Neuronal stem cell (in vitro differentiated cells): ENCODE measurements at regions not wholly inside any gene's neighbourhood (a gene's known extent, or its start where the extent isn't known, plus 50 kb on each side); places are given as distances from the start of the nearest gene placed in this dataset.

ENCODE experiments used
- DNase-seq: peaks from one replicate; pipeline ENCODE4 v3.0.0-alpha.2; 2013; ENCODE audit warnings: low spot score
- H2AFZ ChIP-seq: one replicate; pipeline ENCODE4 v1.6.1; 2013; ENCODE audit warnings: mild to moderate bottlenecking, low read length, inconsistent platforms
- H2AK5ac ChIP-seq: 2 replicates; pipeline ENCODE4 v1.6.1; 2013; ENCODE audit warnings: low read depth, mild to moderate bottlenecking, inconsistent platforms, low read length, moderate library complexity, mixed read lengths
- H2BK120ac ChIP-seq: 2 replicates; pipeline ENCODE4 v1.6.1; 2013; ENCODE audit warnings: low read depth, mild to moderate bottlenecking, inconsistent platforms, low read length, moderate library complexity, mixed read lengths
- H2BK12ac ChIP-seq: one replicate; pipeline ENCODE4 v1.6.1; 2013; ENCODE audit warnings: low read length, inconsistent platforms
- H2BK15ac ChIP-seq: 2 replicates; pipeline ENCODE4 v1.6.1; 2013; ENCODE audit warnings: mild to moderate bottlenecking, low read length, inconsistent platforms, mixed read lengths
- H2BK5ac ChIP-seq: one replicate; pipeline ENCODE4 v1.6.1; 2013; ENCODE audit warnings: inconsistent platforms, mild to moderate bottlenecking, low read length, moderate library complexity
- H3K14ac ChIP-seq: one replicate; pipeline ENCODE4 v1.6.1; 2013; ENCODE audit warnings: low read length, inconsistent platforms
- H3K18ac ChIP-seq: 2 replicates; pipeline ENCODE4 v1.6.1; 2013; ENCODE audit warnings: low read length, inconsistent platforms
- H3K23ac ChIP-seq: 2 replicates; pipeline ENCODE4 v1.6.1; 2013; ENCODE audit warnings: low read depth, mild to moderate bottlenecking, mixed read lengths, low read length, inconsistent platforms; ENCODE audit not compliant: poor library complexity
- H3K27ac ChIP-seq: replicated peaks from 3 replicates; pipeline ENCODE4 v1.5.1; 2013; ENCODE audit warnings: low read length, inconsistent platforms
- H3K27me3 ChIP-seq, 3 experiments: 2 replicates each; pipeline ENCODE4 v1.6.1; 2013; ENCODE audit warnings: low read length in 3 of 3, mild to moderate bottlenecking in 2 of 3, inconsistent platforms in 1 of 3, low read depth in 1 of 3, mixed read lengths in 1 of 3, moderate library complexity in 1 of 3; ENCODE audit not compliant: control insufficient read depth in 3 of 3, insufficient read depth in 3 of 3
- H3K36me3 ChIP-seq, 2 donors: replicated peaks in 1 of 2; 2 replicates each; pipeline ENCODE4 v1.6.1; 2013; ENCODE audit warnings: low read length in 2 of 2; ENCODE audit not compliant: control insufficient read depth in 2 of 2, insufficient read depth in 2 of 2
- H3K4ac ChIP-seq: 2 replicates; pipeline ENCODE4 v1.6.1; 2013; ENCODE audit warnings: inconsistent platforms, mild to moderate bottlenecking, low read length, moderate library complexity
- H3K4me1 ChIP-seq, 2 donors: 1 replicate in 1 of 2; 2 replicates in 1 of 2; pipeline ENCODE4 v1.6.1; 2013; ENCODE audit warnings: low read length in 2 of 2, low read depth in 1 of 2; ENCODE audit not compliant: control insufficient read depth in 2 of 2, insufficient read depth in 1 of 2
- H3K4me2 ChIP-seq: one replicate; pipeline ENCODE4 v1.6.1; 2013; ENCODE audit warnings: mild to moderate bottlenecking, low read length, inconsistent platforms; ENCODE audit not compliant: insufficient read depth, poor library complexity, severe bottlenecking
- H3K4me3 ChIP-seq, 2 donors: 2 replicates each; pipeline ENCODE4 v1.5.1; 2013; ENCODE audit warnings: low read length in 2 of 2, mild to moderate bottlenecking in 2 of 2, inconsistent platforms in 1 of 2, moderate library complexity in 1 of 2
- H3K79me1 ChIP-seq: one replicate; pipeline ENCODE4 v1.6.1; 2013; ENCODE audit warnings: low read depth, mild to moderate bottlenecking, inconsistent platforms, low read length, moderate library complexity
- H3K9ac ChIP-seq: one replicate; pipeline ENCODE4 v1.6.1; 2013; ENCODE audit warnings: mild to moderate bottlenecking, low read depth, low read length, inconsistent platforms; ENCODE audit not compliant: poor library complexity
- H3K9me3 ChIP-seq, 2 donors: replicated peaks in 1 of 2; 2 replicates each; pipeline versions ENCODE3 to v1.6.1; 2013; ENCODE audit warnings: low read length in 2 of 2, mild to moderate bottlenecking in 2 of 2, inconsistent platforms in 1 of 2, low read depth in 1 of 2, mixed read lengths in 1 of 2, moderate library complexity in 1 of 2; ENCODE audit not compliant: control insufficient read depth in 2 of 2, insufficient read depth in 1 of 2
- H4K8ac ChIP-seq: one replicate; pipeline ENCODE4 v1.6.1; 2013; ENCODE audit warnings: low read depth, mild to moderate bottlenecking, inconsistent platforms, low read length, moderate library complexity
- H4K91ac ChIP-seq: one replicate; pipeline ENCODE4 v1.6.1; 2013; ENCODE audit warnings: low read length, low read depth, mild to moderate bottlenecking, inconsistent platforms; ENCODE audit not compliant: poor library complexity
- WGBS, 2 donors: extraction: QIAGEN DNeasy Blood & Tissue Kit; methylation state at CpG; one replicate each; pipeline ENCODE4 v1.1.7; 2013; ENCODE audit warnings: missing lambda C conversion rate in 2 of 2, mixed read lengths in 1 of 2; ENCODE audit not compliant: insufficient read length in 2 of 2, insufficient replicate concordance in 1 of 2; ENCODE audit errors: extremely low coverage in 2 of 2; 5-methylcytosine and 5-hydroxymethylcytosine counted together

DNA sequence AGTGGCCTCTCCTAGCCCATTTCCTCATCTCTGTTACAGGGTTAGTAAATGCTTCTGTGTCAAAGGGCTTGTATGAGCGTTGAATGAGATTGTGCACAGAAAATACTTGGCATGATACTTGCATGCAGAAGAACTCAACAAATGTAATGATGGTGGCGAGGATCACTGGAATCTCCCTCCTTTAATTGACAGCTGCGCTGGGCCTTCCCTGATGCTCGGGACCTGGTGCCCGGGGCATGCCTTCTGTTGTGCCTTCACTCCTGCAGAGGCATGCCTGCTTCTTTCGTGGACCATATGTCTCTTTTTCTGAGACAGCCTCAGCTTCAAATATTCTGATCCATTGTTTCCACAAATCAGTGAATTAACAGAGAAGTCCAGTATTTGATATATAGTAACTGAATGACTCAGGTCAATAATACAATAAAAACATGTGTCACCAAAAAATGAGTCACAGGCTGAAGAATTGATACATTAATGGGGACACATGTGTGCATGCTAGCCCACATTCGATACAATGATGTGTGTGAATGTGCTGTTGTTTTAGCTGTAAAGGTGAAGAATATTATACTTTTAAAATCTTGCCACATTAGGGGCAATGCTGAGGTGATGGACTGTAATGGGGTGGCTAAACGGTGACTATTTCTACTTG lies 243.3 kb upstream of the TBL1XR1 start:
- H3K14ac ChIP-seq: no peak overlapping the region
- no peaks in the 10 kb centered on the region for H3K79me1 ChIP-seq
- H3K4me1 ChIP-seq: no peaks in the 10 kb centered on the region
- no peaks in the 10 kb centered on the region for H3K27me3 ChIP-seq
- no peaks in the 10 kb centered on the region for H3K36me3 ChIP-seq
- H3K27ac ChIP-seq: no peak overlapping the region
- H3K4ac ChIP-seq: no peak overlapping the region
- H3K9ac ChIP-seq: no peak overlapping the region
- no peak overlapping the region for H4K91ac ChIP-seq
- H3K4me3 ChIP-seq: no peak overlapping the region
- H3K18ac ChIP-seq: no peak overlapping the region
- H3K23ac ChIP-seq: no peak overlapping the region
- H2AK5ac ChIP-seq: no peak overlapping the region
- H4K8ac ChIP-seq: no peak overlapping the region
- H2BK15ac ChIP-seq: no peak overlapping the region
- no CpG with 5 or more reads among the region's 8 CpGs for WGBS, 2 donors
- no peak overlapping the region for H2BK12ac ChIP-seq
- H2BK5ac ChIP-seq: no peak overlapping the region
- no peaks in the 10 kb centered on the region for H3K9me3 ChIP-seq
- DNase-seq: no peak
- H2BK120ac ChIP-seq: no peak overlapping the region
- no peak overlapping the region for H2AFZ ChIP-seq
- H3K4me2 ChIP-seq: no peak overlapping the region

DNA sequence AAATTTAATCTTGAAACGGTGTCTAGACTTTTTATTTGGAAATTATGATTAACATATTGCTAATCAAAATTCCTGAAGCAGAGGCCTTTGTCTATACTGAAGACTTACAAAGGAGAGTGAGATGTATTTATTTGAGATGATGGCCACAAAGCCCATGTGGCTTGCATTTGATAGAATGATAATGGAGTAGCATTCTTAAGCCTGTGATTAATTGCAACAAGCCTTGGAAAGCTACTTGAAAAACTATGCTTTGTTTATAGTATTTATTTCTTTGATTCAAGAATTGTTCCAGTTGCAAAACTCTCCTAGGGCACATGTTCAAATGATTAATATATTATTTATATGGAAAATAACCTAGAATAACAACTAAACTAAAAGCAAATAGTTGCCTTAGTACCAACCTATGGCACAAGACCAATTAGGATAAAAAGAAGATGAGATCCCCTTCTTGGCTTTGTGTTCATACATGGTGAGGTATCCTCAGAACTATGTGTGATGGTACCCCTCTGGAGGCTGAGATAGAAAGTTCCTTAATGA lies 244.1 kb upstream of the TBL1XR1 start:
- Histone ChIP-seq H3K36me3 (no peaks in the 10 kb centered on the region), H2BK12ac (no peak overlapping the region), H2AK5ac (no peak overlapping the region), H3K4ac (no peak overlapping the region), H3K27me3 (no peaks in the 10 kb centered on the region), H4K91ac (no peak overlapping the region), H2BK5ac (no peak overlapping the region), H3K27ac (no peak overlapping the region), H3K18ac (no peak overlapping the region), H4K8ac (no peak overlapping the region), H3K23ac (no peak overlapping the region), H2BK120ac (no peak overlapping the region), H3K14ac (no peak overlapping the region), H2AFZ (peak overlapping the region; percentile 26), H3K4me2 (no peak overlapping the region), H3K9me3 (no peaks in the 10 kb centered on the region), H3K9ac (no peak overlapping the region), H3K79me1 (no peaks in the 10 kb centered on the region), H2BK15ac (no peak overlapping the region), H3K4me3 (no peak overlapping the region), H3K4me1 (peaks cover 1 to 5% of the 10 kb centered on the region in 2 donors)
- no peak for DNase-seq
- no CpG with 5 or more reads among the region's 1 CpG for WGBS, 2 donors

GRCh38 chr3:177441813-177442646 lies 244.7 kb upstream of the TBL1XR1 start:
- Histone ChIP-seq H3K36me3 (no peaks in the 10 kb centered on the region), H2AFZ (peak overlapping the region; percentile 26), H3K14ac (no peak overlapping the region), H3K4me3 (no peak overlapping the region), H3K18ac (peak overlapping the region; percentile 0), H4K8ac (no peak overlapping the region), H3K4ac (no peak overlapping the region), H2BK5ac (no peak overlapping the region), H3K23ac (peak overlapping the region; percentile 8), H3K9me3 (no peaks in the 10 kb centered on the region), H2BK12ac (no peak overlapping the region), H2BK120ac (no peak overlapping the region), H3K9ac (no peak overlapping the region), H3K79me1 (no peaks in the 10 kb centered on the region), H3K27me3 (no peaks in the 10 kb centered on the region), H2BK15ac (no peak overlapping the region), H2AK5ac (no peak overlapping the region), H3K27ac (no peak overlapping the region), H3K4me1 (peaks cover 1 to 8% of the 10 kb centered on the region in 2 donors), H3K4me2 (no peak overlapping the region), H4K91ac (no peak overlapping the region)
- no peak for DNase-seq
- WGBS, 2 donors: no CpG with 5 or more reads among the region's 12 CpGs

- WGBS, 2 donors: no CpG with 5 or more reads among the region's 3 CpGs
- Histone ChIP-seq H2BK120ac (no peak overlapping the region), H3K4ac (no peak overlapping the region)
These were observed 246.2 kb upstream of the TBL1XR1 start for GRCh38 chr3:177443469-177443868.

More at GRCh38 chr3:177443469-177443868, 246.2 kb upstream of the TBL1XR1 start:
- Histone ChIP-seq H2AFZ (no peak overlapping the region), H3K27me3 (no peaks in the 10 kb centered on the region), H4K91ac (no peak overlapping the region), H3K27ac (no peak overlapping the region), H3K4me2 (no peak overlapping the region), H4K8ac (no peak overlapping the region), H3K9me3 (no peaks in the 10 kb centered on the region), H3K18ac (no peak overlapping the region), H2AK5ac (no peak overlapping the region), H2BK12ac (no peak overlapping the region), H3K36me3 (no peaks in the 10 kb centered on the region), H2BK5ac (no peak overlapping the region), H3K4me3 (no peak overlapping the region), H3K4me1 (peaks cover 1 to 8% of the 10 kb centered on the region in 2 donors), H3K79me1 (no peaks in the 10 kb centered on the region), H3K14ac (no peak overlapping the region), H3K9ac (no peak overlapping the region), H2BK15ac (no peak overlapping the region), H3K23ac (no peak overlapping the region)
- DNase-seq: no peak
